Lower lobe of right lung (tissue), 2 donors: ENCODE measurements at regions not wholly inside any gene's neighbourhood (a gene's known extent, or its start where the extent isn't known, plus 50 kb on each side); places are given as distances from the start of the nearest gene placed in this dataset.

ENCODE experiments used
- ATAC-seq, 2 donors: fragments of 200-7000 bp; cut with Tn5 transposase; one replicate each; pipeline ENCODE4 v1.9.1; 2020 to 2022; ENCODE audit warnings: mild to moderate bottlenecking in 2 of 2, moderate library complexity in 2 of 2
- DNase-seq: peaks from one replicate; pipeline ENCODE4 v3.0.0-alpha.2; 2020
- H3K27ac ChIP-seq: fragments of 200-600 bp; one replicate; pipeline ENCODE4 v1.8.0; 2022
- H3K27me3 ChIP-seq: fragments of 200-600 bp; one replicate; pipeline ENCODE4 v1.8.0; 2022; ENCODE audit warnings: low read depth
- H3K36me3 ChIP-seq: fragments of 200-600 bp; one replicate; pipeline ENCODE4 v1.8.0; 2022; ENCODE audit warnings: mild to moderate bottlenecking
- H3K4me1 ChIP-seq: fragments of 200-600 bp; one replicate; pipeline ENCODE4 v1.8.0; 2022
- H3K4me3 ChIP-seq: fragments of 200-600 bp; one replicate; pipeline ENCODE4 v1.8.0; 2022; ENCODE audit warnings: mild to moderate bottlenecking
- H3K9me3 ChIP-seq: fragments of 200-600 bp; one replicate; pipeline ENCODE4 v1.8.0; 2022
- CTCF ChIP-seq: fragments of 200-600 bp; IDR thresholded peaks from one replicate; pipeline ENCODE4 v1.8.0; 2022; ENCODE audit warnings: antibody characterized with exemption, mild to moderate bottlenecking
- intact Hi-C: fragments of 100-400 bp; cut with DNase I; formaldehyde crosslinking; loops from one replicate; pipeline ENCODE4 v1.11.0; 2022
- donor health status: DM: no; HTN: yes; CAD: no; lungs with severe emphysema.

GRCh38 chr3:94587291-94587690, 524.4 kb downstream of the NSUN3 start:
- no peak for TF ChIP-seq CTCF
- no peak overlapping the region for H3K27ac ChIP-seq
- no peak for DNase-seq
- no peaks in the 10 kb centered on the region for H3K27me3 ChIP-seq
- intact Hi-C loops = no loop called here
- ATAC-seq = no peak
- H3K9me3 ChIP-seq = peaks cover 5% of the 10 kb centered on the region
- H3K4me3 ChIP-seq = no peak overlapping the region
- no peaks in the 10 kb centered on the region for H3K4me1 ChIP-seq
- no peaks in the 10 kb centered on the region for H3K36me3 ChIP-seq

GRCh38 chr3:94593526-94594150, 530.8 kb downstream of the NSUN3 start:
- peaks cover 5% of the 10 kb centered on the region for H3K9me3 ChIP-seq
- ATAC-seq (no peak), DNase-seq (no peak)
- no peaks in the 10 kb centered on the region for H3K36me3 ChIP-seq
- intact Hi-C loops = no loop called here
- no peak for TF ChIP-seq CTCF
- no peak overlapping the region for H3K27ac ChIP-seq
- no peaks in the 10 kb centered on the region for H3K4me1 ChIP-seq
- no peak overlapping the region for H3K4me3 ChIP-seq
- H3K27me3 ChIP-seq = no peaks in the 10 kb centered on the region

- TF ChIP-seq CTCF = no peak
- Histone ChIP-seq H3K36me3 (no peaks in the 10 kb centered on the region), H3K4me3 (no peak overlapping the region), H3K27ac (no peak overlapping the region), H3K9me3 (no peaks in the 10 kb centered on the region), H3K4me1 (no peaks in the 10 kb centered on the region), H3K27me3 (no peaks in the 10 kb centered on the region)
- ATAC-seq = no peak
- intact Hi-C loops = no loop called here
- DNase-seq = no peak
Measured at GRCh38 chr3:94596141-94596540, 533.3 kb downstream of the NSUN3 start.

- DNase-seq = no peak
- Histone ChIP-seq H3K4me3 (no peak overlapping the region), H3K27ac (no peak overlapping the region), H3K9me3 (no peaks in the 10 kb centered on the region), H3K36me3 (no peaks in the 10 kb centered on the region), H3K4me1 (no peaks in the 10 kb centered on the region), H3K27me3 (no peaks in the 10 kb centered on the region)
- intact Hi-C loops = no loop called here
- ATAC-seq = no peak
- no peak for TF ChIP-seq CTCF
Measured at GRCh38 chr3:94596887-94597566, 534.2 kb downstream of the NSUN3 start.

- ATAC-seq (no peak), DNase-seq (no peak)
- Histone ChIP-seq H3K27ac (no peak overlapping the region), H3K36me3 (no peaks in the 10 kb centered on the region), H3K4me3 (no peak overlapping the region), H3K27me3 (no peaks in the 10 kb centered on the region), H3K9me3 (no peaks in the 10 kb centered on the region), H3K4me1 (no peaks in the 10 kb centered on the region)
- no peak for TF ChIP-seq CTCF
- intact Hi-C loops = no loop called here
Measured at GRCh38 chr3:94607778-94608177, 544.9 kb downstream of the NSUN3 start.
